ENCODE measurements at regions not wholly inside any gene's neighbourhood (a gene's known extent, or its start where the extent isn't known, plus 50 kb on each side); places are given as distances from the start of the nearest gene placed in this dataset.

DNA sequence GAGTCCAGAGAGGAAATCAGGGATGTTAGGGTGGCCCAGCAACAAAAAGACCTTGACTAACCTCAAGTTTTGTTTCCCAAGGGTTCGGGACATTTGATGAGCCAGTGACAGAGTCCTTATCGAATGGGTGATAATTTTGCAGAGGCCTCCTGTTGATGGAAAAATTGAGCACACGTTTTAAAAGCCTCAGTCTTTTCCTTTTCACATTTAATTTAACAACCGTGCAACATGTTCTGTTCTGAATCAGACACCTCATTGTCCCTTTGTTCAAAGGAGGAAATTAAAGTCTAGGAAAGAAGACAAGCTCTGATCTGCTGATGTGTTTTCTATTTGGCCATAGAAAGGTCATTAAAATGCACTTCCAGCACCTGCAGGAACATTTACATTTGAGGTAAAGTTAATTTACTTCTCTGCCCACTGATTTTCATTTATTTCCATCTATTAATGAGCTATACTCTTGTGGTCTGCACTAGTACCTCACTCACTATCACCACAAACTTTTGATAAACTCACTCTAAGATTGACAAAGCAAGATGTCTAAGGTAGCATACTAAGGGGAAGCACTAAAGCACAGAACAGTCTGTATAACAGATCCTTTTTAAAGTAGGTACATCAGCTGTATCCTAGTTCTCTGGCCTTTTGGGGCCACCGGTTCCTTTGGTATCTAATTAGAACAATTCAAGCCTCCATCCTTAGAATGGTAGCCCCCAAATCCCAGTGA lies 147.0 kb downstream of the RPAP3 start:
- DNase-seq: no peak

DNA sequence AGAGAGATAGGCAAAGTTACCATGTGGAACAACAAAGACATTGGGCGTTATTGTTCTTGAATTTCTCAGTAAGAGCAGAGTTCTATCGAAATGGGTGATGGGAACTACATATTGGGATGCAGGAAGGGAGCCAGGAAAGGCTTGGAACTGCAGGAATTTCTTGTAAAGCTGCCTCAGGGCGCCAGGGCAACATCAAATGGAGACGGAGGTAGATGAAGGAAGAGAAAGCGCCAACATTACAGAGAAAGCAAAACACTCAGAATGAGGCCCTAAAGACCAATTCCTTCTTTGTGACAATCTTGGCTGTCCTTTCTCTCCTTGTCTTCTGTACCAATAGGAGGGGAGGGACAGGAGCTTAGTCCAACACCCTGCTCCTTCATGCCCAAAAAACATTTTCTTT lies 148.4 kb downstream of the RPAP3 start:
- DNase-seq: no peak

DNA sequence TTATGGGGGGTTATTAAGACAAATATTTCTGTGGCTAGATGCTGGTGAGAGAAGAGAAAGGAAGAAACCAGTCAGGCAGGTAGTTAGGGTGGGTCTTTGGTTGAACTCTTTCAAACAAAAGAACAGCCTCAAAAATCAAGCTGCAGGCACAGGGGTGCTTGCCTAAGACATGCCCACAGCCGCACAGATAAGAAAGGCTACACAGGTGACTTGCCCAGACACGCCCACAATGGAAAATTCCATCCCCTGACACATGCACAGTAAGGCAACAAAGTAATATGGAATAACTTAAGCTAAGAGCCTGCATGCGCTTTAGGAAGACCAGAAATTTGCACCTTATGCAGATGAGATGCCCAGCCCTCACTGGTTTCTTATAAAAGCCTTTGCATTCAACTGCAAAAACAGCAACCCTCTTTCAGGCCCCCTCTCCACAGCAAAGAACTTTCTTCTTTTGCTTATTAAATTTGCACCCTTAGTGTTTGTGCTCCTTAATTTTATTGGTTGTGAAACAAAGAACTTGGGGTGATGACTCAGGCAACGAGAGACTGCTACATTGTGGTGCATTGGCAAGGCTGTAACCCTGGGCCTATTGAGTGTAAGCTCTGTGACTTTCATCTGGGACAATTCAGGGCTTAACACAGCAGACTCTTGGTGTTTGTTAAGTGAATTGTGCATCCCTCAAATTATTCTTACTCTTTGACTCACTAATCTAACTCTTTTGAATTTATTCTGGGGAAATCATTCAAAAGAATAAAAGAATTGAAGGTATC lies 149.4 kb downstream of the RPAP3 start:
- DNase-seq: no peak

DNA sequence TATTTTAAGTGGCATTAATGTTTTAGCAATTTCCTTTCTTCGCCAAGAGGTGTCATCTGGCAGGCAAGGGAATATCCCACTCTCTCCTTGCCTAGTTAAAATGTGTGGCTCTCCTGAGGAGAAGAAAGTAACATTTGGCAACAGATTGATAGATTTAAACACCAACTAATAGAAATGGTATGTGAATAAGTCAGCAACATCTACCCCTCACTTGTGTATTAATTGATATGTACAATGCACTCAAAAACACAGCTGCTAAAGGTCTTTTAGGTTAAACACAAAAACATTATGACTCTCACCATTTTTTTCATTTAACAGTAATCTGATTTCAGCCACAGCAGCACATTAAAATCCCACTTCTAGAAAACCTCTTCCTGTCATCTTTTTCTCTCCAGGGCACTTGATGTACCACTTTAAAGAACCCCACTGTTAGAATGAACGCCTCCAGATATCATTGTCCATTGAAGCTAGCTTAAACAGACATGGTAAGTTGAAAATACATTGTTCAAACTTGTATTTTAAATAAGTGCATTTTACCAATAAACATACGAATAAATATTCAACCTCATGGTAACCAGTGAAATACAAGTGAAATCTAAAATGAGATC lies 151.7 kb downstream of the RPAP3 start:
- DNase-seq: no peak

DNA sequence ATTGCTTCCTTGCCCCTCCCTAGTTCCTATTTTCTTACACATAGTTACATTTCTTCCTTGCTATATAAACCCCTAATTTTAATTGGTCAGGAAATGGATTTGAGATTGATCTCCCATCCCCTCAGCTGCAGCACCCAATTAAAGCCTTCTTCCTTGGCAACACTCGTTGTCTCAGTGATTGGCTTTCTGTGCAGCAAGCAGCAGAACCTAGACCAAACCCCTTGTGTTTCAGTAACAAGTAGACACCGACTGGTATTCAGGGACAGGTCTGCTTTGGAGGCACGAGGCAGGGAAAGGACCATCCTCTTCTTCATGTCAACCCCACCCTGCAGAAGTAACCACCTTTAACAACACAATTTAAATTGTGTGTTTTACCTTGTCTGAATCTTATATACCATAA lies 152.6 kb downstream of the RPAP3 start:
- no peak for DNase-seq

DNA sequence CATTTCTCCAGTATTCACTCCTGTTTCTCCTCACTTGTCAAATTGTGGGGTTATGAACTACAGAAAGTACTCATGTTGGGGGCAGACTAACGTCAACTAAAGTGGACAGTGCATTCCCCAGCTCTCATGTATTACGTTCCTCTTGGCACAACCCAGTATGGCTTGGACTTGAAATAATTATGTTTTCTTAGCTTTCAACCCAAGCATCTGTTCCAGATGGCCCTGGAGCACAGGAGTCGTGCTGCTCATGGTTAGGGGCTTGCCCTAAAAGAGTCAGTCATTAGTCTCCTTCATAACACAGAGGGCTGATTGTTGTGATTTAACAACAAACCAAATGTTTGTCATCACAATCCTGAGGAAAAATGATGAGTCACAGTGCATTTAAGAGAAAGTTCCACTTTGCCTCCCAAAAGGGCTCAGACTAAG lies 154.4 kb downstream of the RPAP3 start:
- no peak for DNase-seq

DNA sequence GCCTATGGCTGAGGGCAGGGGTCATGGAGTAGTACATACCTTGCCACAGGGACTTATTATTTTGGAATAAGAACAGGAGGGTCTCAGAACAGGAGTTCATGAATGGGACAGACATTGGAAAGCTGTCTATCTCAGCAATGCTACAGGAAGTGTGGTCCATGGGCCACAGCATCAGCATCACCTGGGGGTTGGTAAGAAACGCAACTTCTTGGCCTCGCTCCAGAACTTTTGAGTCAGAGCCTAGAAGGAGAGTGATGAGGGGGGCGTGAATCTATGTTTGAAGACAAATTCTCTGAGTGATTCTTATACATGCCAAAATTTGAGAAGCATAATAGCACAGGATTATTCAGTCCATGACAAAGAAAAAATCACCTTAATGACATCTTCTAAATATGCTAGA lies 156.6 kb downstream of the RPAP3 start:
- DNase-seq: no peak

DNA sequence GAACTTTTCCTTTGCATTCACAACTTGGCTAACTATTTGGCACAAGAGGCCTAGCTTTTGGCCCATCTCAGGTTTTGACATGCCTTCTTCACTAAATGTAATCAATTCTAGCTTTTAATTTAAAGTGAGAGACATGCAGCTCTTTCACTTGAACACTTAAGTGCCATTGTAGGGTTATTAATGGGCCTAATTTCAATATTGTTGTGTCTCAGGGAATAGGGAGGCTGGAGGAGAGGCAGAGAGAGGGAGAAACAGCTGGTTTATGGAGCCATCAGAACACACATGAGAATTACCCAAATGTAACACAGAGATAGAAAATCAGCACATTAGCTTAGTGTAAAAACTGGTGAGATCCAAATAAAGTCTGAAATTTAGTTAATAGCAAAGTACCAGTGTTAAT lies 157.4 kb downstream of the RPAP3 start:
- no peak for DNase-seq

DNA sequence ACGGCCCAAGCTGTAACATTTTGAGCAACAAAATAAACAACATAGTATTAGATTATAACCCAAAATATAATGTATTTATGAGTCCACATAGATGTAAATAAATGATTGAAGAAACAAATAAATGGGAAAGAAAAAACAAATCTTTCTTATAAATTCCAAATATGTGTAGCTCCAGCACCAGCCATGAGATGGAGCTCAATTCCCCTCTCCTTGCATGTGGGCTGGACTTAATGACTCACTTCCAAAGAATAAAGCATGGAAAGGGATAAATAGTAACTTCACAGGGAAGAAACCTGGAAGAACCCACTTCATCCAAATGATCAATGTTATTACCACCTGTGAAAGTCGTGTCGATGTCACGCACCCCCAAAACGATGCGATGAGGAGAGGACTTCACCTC lies 158.8 kb downstream of the RPAP3 start:
- DNase-seq: peak; percentile 6

DNA sequence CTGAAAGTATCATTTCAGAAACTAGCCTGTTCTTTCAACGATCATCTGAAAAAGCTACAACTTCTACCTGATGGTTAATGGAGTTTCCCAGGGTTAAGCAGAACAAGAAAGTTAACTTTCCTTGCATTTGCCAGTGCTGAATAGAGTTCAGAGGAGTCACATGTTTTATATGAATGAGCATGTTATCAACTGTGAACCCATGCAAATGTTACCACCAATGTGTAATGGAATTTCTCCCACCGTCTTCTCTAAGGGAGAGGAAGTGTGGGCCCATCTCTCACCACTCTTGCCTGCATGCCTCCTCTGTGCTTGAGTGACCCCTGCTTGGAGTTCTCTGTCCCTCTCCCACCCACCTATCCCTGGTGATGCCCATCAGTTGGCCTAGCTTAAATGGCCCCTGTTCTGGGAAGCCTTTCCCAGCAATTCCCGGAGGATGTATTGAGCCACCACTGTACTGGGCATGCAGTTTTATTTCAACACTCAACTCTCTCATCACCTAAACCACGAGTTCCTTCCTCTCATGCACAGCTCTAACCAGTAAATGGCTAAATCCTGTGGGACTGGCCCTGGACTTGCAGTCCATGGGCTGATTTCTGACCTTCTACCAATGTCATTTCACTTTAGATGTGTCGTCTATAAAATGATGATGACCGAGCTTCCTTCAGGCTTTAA lies 159.8 kb downstream of the RPAP3 start:
- no peak for DNase-seq

DNA sequence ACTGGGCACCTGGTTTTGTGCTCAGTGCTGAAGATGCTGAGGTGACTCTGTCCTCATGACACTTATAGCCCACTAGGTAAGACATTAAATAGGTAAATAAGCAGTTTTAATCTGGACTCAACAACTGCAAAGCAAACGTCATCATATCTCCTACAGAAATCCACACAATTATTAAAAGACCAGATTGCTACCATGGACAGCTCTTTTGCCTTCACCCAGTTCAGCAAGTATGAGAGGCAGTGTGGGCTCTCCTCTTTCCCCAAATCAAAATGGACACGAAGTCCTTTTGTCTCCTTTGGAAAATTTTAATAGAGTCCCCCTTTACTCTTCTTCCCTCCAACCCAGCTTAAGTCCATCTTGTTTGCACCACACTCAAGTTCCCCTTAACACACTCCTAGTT lies 171.1 kb downstream of the RPAP3 start:
- no peak for DNase-seq

DNA sequence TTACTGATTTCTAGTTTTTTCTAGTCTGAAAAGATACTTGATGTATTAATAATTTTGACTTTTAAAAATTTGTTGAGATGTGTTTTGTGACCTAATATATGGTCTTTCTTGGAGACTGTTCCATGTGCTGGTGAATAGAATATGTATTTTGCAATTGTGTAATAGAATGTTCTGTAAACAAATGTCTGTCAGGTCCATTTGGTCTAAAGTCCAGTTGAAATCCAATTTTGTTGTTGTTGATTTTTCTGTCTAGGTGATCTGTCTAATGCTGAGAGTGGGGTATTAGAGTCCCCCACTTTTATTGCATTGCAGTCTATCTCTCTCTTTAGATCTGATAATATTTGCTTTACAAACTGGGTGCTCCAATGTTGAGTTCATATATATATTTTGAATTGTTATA lies 175.8 kb downstream of the RPAP3 start:
- DNase-seq: no peak

DNA sequence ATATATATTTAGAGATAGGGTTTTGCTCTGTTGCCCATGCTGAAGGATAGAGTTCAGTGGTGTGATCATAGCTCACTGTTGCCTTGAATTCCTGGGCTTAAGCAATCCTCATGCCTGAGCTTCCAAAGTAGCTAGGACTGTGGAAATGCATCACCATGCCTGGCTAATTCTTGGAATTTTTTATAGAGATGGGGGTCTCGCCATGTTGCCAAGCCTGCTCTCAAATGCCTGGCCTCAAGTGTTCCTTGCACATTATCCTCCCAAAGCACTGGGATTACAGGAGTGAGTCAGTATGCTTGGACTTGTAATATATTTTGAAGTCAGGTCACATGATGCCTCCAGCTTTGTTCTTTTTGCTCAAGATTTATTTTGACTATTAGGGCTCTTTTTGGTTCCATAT lies 178.0 kb downstream of the RPAP3 start:
- DNase-seq: no peak

DNA sequence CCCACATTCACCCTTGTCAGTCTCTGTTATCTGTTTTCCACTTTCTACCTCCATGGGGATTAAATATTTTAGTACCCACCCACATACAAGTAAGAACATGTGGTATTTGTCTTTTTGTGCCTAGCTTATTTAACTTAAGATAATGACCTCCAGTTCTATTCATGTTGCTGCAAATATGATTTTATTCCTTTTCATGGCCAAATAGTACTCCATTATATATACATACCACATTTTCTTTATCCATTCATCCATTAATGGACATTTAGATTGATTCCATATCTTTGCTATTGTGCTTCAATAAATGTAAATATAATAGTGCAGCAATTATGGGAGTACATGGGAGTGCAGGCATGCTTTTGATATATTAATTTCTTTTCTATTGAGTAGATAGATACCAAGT lies 185.8 kb downstream of the RPAP3 start:
- DNase-seq: no peak

DNA sequence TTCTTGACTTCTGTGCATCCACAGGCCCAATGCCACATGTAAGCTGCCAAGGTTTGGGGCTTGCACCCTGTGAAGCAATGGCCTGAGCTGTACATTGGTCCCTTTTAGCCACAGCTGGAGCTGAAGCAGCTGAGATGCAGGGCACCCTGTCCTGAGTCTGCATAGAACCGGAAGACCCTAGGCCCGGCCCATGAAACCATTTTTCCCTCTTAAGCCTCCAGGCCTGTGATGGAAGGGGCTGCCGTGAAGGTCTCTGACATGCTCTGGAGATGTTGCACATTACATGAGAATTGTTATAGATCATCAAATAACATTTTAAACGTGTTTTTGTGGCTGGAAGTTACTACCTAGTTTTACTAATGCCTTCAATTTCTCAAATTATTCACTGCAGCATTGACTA lies 188.7 kb downstream of the RPAP3 start:
- DNase-seq: no peak

DNA sequence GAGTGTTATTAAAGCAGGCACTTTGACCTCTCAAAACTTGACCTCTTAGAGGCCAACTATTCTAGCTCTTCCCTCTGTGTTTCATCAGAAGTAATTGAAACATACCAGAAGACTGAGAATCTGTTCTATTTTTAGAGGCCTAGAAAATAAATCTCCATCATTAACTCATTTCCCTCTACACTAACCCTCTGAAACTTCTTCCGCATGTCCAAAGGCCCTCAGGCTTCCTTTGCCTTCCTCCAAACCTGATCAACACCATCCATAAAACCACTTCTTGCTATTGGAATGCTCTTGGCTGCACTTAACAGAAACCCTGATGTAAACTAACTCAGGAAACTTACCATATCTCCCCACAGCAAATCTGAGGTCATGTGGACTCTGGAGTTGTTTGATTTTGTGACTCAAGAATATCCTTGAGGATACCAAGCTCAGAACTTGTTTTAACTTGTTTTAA lies 196.4 kb downstream of the RPAP3 start:
- no peak for DNase-seq

DNA sequence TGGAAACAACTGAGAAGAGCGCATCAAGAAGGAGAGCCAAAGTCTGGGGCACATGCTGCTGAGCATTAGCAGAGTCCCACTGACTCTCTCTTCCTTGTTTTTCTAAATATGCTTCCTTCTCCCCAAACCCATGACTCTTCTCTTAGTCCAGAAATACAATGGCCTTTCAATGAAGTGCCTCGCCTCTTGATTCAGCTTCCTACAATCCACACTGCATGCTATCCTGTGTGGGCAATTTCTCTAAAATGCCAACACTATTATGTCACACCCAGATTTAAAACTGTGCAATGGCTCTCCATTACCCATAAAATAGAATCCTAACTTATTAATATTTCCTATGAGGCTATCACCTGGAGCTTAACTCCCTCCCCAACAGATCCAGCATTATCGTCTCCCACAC lies 198.6 kb downstream of the RPAP3 start:
- DNase-seq: no peak

DNA sequence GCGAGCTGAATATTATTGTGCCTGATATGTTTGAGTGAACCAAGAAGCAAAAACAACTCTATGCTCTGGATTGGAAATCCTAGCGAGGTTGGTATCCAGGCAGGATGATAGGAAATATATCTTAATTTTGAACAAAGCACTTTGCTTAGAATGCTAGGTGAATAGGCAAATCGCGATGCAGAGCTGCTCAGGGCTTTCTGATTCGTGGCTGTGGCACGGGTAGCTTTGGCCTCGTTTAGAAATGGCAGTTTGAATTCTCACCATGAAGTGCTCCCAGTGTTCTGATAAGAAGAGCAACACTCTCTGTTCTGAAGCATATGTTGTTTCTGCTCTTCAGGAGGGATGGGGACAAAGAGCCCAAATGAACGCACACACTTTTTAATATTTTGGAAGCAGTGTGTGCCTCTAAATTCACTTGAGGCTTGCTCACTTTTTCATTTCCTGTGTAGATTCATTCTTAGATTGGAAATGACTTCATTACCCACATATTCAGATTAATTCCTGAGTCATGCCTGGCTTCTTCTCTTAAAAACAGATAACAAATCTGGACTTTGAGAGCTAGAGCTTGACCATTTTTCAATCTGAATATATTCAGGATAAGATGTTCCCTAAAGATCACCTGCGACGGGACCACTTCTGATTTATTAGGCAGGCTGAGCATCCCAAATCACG lies 200.9 kb downstream of the RPAP3 start:
- DNase-seq: no peak

DNA sequence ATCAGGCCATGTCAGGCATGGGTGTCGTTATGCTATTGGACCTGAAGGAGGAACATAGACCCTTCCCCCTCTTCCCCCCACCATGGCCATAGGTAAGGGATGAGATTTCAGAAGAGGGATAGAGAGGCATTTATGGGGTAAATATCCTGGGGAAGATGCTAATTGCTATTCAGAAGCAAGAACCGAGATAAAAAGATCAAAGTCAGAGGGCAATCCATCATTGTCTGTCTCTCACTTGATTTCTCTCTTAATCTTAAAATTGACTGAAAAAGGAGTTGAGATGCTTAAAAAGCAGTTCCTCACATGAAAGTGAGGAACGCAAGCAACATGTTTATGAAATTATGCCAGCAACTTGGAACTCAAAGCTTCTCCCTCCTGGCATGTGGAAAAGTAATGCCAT lies 212.0 kb downstream of the RPAP3 start:
- DNase-seq: no peak

DNA sequence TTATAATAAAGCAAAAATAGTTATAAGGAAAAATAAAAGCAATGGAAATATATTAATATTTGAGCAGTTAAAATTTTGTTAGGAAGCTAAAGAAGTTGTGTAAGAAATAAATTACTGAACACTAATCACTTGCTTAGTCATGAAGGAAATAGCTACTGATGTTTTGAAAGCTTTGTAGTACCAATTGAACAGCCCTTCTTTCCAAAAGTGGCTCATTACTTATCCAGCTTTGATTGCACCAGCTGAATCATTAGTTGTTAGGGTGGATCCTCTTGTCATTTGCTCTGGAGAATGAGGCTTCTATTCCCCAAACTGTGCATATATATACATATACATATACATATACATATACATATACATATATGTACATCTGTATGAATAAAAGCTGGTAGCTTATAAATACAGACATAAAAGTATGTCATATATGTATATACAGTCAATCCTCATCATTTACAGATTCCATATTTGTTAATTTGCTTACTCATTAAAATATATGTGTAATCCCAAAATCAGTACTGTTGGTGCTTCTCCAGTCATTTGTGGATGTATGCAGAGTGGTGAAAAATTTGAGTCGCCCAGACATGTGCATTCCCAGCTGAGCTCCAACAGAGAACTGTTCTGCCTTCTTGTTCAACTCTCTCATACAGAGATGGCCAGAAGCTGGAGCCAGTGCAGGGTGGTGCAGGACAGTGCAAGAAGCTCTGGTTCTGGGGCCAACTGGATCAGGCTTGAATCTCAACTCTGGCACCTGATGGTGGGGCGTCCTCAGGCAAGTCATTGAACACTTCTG lies 214.1 kb downstream of the RPAP3 start:
- DNase-seq: no peak

DNA sequence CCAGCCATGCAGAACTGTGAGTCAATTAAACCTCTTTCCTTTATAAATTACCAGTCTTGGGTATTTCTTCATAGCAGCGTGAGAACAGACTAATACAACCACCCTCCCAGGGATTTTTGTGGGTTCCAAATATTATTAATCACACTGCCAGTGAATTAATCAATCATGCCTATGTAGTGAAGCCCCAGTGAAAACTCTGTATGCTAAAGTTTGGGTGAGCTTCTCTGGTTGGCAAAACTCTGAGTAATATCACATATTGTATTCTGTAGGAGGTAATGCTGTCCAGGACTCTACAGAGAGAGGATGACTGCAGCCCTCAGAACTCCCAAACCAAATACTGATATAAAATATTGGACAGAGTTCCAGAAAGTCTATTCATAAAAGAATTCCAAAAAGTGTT lies 216.9 kb downstream of the RPAP3 start:
- no peak for DNase-seq

DNA sequence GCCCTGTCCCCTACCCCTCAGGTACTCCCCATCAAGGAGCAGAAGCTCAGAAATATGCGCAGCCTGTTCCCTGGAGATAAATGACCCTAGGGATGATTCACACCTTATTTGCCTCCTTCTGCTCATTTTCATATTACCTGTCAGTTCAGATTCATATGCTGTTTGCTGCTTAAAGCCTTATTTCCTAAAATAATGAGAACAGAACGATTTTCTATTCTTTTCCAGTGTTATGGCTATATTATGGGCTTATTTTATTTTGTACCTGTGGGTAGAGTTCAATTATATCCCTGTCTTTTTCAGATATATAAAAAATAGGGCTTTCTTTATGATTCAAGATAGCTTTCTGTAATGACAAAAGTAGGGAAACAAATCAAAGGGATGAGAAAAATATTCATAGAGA lies 224.8 kb downstream of the RPAP3 start:
- DNase-seq: no peak
